ENCODE measurements at regions not wholly inside any gene's neighbourhood (a gene's known extent, or its start where the extent isn't known, plus 50 kb on each side); places are given as distances from the start of the nearest gene placed in this dataset.

- H3K9me3 ChIP-seq, result no peaks in the 10 kb centered on the region
Measured at GRCh38 chr12:89129167-89129870, 223.0 kb downstream of the DUSP6 start.

GRCh38 chr12:89126712-89127111 lies 225.6 kb downstream of the DUSP6 start:
- no peaks in the 10 kb centered on the region for H3K9me3 ChIP-seq
- CTCF ChIA-PET, result no interaction called here
- POLR2A ChIA-PET, result no interaction called here
- WGBS (ENCODE audit: missing lambda C conversion rate), result 52% methylated on average over 3 of the region's 3 CpGs
- DNase-seq (ENCODE audit: low read depth in 1 of 2, low spot score in 1 of 2) (no peak), ATAC-seq (no peak), FAIRE-seq (peak; percentile 65)
- 0 out of 3 replicates have a peak overlapping the region, but pooled peaks have one; percentile 4 for H3K4me2 ChIP-seq
- peak in 1 of 2 experiments; percentile 45; a peak in 1 of 4 replicates for TF ChIP-seq CEBPB (IDR thresholded peaks at IDR 0.05)
- no peak for TF ChIP-seq E2F6 (IDR thresholded peaks at IDR 0.05; ENCODE audit: borderline replicate concordance, low read depth)
- no peak overlapping the region for H3K27ac ChIP-seq
- H3K4me3 ChIP-seq, result no peak overlapping the region
- H3K4me1 ChIP-seq, result 0 out of 3 replicates have a peak, but pooled peaks cover 4% of the 10 kb centered on the region

More at GRCh38 chr12:89129167-89129870, 223.0 kb downstream of the DUSP6 start:
- TF ChIP-seq ZSCAN20 (CRISPR knock-in tag; IDR thresholded peaks at IDR 0.05) (no peak), EHMT2 (IDR thresholded peaks at IDR 0.05; ENCODE audit: low read depth) (no peak), TFCP2L1 (CRISPR knock-in tag; IDR thresholded peaks at IDR 0.05) (no peak)
- FAIRE-seq, result no peak
- no peak for ATAC-seq
- ChIA-PET CTCF (interaction anchor here (0.6 kb wide), 2 partner anchors 25 to 69 kb away, joined by 3 read pairs; no protein-coding TSS in a partner anchor), POLR2A (no interaction called here)
- no peak overlapping the region for H3K4me3 ChIP-seq
- H3K4me1 ChIP-seq, result 0 out of 3 replicates have a peak, but pooled peaks cover 4% of the 10 kb centered on the region
- no peak overlapping the region for H3K4me2 ChIP-seq
- no peak for DNase-seq (ENCODE audit: low read depth in 1 of 2, low spot score in 1 of 2)
- H3K27ac ChIP-seq, result no peak overlapping the region
- 93% methylated on average over 3 of the region's 3 CpGs for WGBS (ENCODE audit: missing lambda C conversion rate)

- ATAC-seq (no peak), DNase-seq (ENCODE audit: low read depth in 1 of 2, low spot score in 1 of 2) (no peak), FAIRE-seq (no peak)
- WGBS (ENCODE audit: missing lambda C conversion rate), result 35% methylated on average over 1 of the region's 1 CpG
- Histone ChIP-seq H3K27ac (no peak overlapping the region), H3K4me2 (no peak overlapping the region), H3K4me3 (no peak overlapping the region), H3K4me1 (peaks cover 5% of the 10 kb centered on the region; the same call in 1 of the 3 replicates), H3K9me3 (no peaks in the 10 kb centered on the region)
- ChIA-PET POLR2A (no interaction called here), CTCF (interaction anchor here (0.6 to 0.7 kb wide), 2 partner anchors 10 to 339 kb away, joined by 3 read pairs; no protein-coding TSS in a partner anchor)
- TF ChIP-seq CBX2 (IDR thresholded peaks at IDR 0.05; ENCODE audit: borderline replicate concordance, low read depth) (no peak), RCOR1 (IDR thresholded peaks at IDR 0.05; ENCODE audit: low read depth, low read length) (no peak)
Measured at GRCh38 chr12:89122852-89123251, 229.4 kb downstream of the DUSP6 start.

- no peak; a peak in 1 of 6 replicates for ATAC-seq
- TF ChIP-seq MAFK (IDR thresholded peaks at IDR 0.05; ENCODE audit: partially characterized antibody), result no peak
- TF ChIP-seq BCL3 (IDR thresholded peaks at IDR 0.05), result no peak
- TF ChIP-seq KDM1A (IDR thresholded peaks at IDR 0.05; ENCODE audit: low read depth), result no peak
- TF ChIP-seq EHMT2 (IDR thresholded peaks at IDR 0.05; ENCODE audit: low read depth), result no peak
- TF ChIP-seq SMC3 (IDR thresholded peaks at IDR 0.05), result no peak
- no peak for TF ChIP-seq CHD2 (IDR thresholded peaks at IDR 0.05; ENCODE audit: low read length, partially characterized antibody)
- no peak for TF ChIP-seq MYC (IDR thresholded peaks at IDR 0.05; ENCODE audit: borderline replicate concordance, low read length)
- TF ChIP-seq E2F6 (IDR thresholded peaks at IDR 0.05; ENCODE audit: borderline replicate concordance, low read depth), result no peak
- TF ChIP-seq JUN (IDR thresholded peaks at IDR 0.05), result no peak
- no peak for TF ChIP-seq REST (IDR thresholded peaks at IDR 0.05)
- no peak for TF ChIP-seq HDAC2 (IDR thresholded peaks at IDR 0.05)
- no peak for TF ChIP-seq CBX8 (IDR thresholded peaks at IDR 0.05)
- TF ChIP-seq TFCP2L1 (CRISPR knock-in tag; IDR thresholded peaks at IDR 0.05), result no peak
- Histone ChIP-seq H3K4me1 (peaks cover 8% of the 10 kb centered on the region; the same call in 2 of the 3 replicates), H3K4me3 (no peak overlapping the region), H3K27ac (peak overlapping the region in 1 of 2 experiments; percentile 17; a peak in 1 of 6 replicates), H3K4me2 (peak overlapping the region; percentile 21; the same call in 1 of the 3 replicates), H3K9me3 (peaks cover 4% of the 10 kb centered on the region; the same call in 2 of the 3 replicates)
- POLR2A ChIA-PET, result no interaction called here
- FAIRE-seq, result no peak
- WGBS (ENCODE audit: missing lambda C conversion rate), result 0% methylated on average over 2 of the region's 2 CpGs
- CTCF ChIA-PET, result no interaction called here
- no peak for DNase-seq (ENCODE audit: low read depth in 1 of 2, low spot score in 1 of 2)
Measured at GRCh38 chr12:89117448-89118034, 234.8 kb downstream of the DUSP6 start.
